Stimulated activated CD4-positive, alpha-beta T cell treated with anti-CD3 and anti-CD28 coated beads, Interleukin-4, amount 100 ng/mL, for 4 hours (primary cell): ENCODE measurements at regions not wholly inside any gene's neighbourhood (a gene's known extent, or its start where the extent isn't known, plus 50 kb on each side); places are given as distances from the start of the nearest gene placed in this dataset.
"Not testable (repeated sequence)": the region's sequence is repeated elsewhere in the genome, so short reads cannot be mapped to it uniquely, and the experiment has no call there.

Experiments used
- DNase-seq, 2 experiments: peaks; one replicate each; pipeline ENCODE4 v3.0.0-alpha.2; 2020

DNA sequence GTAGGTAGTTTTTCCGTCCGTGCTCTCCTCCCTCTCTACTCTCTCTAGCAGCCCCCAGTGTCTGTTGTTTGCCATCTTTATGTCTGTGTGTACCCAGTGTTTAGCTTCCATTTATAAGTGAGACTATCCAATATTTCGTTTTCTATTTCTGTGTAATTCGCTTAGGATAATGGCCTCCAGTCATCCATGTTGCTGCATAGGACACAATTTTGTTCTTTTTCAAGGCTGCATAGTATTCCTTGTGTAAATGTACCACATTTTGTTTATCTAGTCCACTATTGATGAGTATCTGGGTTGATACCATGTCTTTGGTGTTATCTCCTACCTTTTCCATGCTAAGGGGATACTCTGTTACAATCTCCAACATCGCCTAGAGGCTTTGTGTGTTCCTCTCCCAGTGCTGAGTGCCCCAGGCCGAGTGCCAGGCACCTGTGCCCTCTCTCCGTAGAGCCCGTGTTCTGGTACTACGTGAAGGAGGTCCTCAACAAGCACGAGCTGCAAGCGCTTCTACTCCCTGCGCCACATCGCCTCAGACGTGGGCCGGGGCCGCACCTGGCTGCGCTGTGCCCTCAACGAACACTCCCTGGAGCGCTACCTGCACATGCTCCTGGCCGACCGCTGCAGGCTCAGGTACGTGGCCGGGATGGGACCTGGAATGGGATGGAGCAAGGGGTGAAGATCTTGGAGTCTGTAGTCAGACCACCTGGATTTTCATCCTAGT, 51.0 kb downstream of the NPIPB11 start:
- not testable (repeated sequence) for DNase-seq

DNA sequence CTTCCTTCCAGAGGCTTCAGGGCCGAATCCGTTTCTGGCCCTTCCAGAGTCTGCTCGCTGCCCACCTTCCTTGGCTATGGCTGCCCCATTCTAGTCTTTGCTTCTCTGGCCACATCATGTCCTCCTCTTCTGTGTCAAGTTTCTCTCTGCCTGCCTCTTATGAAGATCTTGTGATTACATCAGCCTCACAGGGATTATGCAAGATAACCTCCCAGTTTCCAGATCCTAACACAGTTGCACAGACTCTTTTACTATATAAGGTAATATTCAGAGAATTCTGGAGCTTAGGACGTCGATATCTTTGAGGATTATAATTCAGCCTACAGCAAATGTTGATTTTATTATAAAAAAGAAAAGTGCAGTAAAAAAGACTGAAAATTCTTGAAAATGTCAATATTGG, 52.1 kb downstream of the NPIPB11 start:
- not testable (repeated sequence) for DNase-seq

DNA sequence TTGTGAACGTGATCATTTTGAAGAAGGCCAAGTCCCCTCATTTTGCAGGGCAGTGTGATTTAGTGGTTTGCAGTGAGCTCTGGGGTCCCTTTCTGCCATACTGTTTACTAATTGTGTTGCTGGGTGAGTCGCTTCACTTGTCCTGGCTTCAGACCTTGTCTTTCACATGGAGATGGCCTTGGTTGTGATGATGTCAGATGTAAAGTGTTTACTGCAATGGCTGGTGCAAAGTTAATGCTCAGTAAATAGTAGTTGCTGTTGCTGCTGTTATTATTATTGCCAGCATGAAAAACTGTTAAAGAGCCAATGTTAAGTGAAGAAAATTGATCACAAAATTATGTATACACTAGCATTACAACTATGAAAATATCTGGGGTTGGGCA, 53.9 kb downstream of the NPIPB11 start:
- not testable (repeated sequence) for DNase-seq

DNA sequence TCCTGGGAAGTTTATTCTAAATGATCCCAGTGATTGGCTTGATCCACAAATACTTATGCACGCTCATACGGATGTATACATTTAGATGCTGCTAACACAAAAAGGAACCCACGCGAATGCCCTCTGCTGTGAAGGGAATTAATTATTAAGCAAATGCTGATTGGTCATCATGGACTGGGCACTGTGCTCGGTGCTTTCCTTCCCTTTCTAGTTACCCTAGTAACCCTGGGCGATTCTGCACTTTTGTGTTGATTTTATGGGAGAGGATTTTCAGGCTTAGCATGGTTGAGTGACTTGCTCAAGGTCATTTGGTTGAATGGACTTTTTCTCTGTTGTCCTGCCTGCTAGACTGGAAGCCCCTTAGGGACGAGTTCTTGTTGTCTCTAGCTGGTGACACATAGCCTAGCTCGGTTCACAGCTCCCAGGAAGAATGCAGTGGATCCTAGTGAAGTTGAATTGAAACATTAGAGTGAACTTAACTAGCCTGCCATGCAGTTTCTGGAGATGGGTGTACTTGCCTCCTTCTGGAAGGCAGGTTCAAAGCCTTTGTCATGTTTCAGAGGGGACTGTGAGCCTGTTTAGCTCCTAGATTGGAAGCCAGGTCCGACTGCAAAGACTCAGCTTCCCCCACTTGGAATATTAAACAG, 54.4 kb downstream of the NPIPB11 start:
- not testable (repeated sequence) for DNase-seq

DNA sequence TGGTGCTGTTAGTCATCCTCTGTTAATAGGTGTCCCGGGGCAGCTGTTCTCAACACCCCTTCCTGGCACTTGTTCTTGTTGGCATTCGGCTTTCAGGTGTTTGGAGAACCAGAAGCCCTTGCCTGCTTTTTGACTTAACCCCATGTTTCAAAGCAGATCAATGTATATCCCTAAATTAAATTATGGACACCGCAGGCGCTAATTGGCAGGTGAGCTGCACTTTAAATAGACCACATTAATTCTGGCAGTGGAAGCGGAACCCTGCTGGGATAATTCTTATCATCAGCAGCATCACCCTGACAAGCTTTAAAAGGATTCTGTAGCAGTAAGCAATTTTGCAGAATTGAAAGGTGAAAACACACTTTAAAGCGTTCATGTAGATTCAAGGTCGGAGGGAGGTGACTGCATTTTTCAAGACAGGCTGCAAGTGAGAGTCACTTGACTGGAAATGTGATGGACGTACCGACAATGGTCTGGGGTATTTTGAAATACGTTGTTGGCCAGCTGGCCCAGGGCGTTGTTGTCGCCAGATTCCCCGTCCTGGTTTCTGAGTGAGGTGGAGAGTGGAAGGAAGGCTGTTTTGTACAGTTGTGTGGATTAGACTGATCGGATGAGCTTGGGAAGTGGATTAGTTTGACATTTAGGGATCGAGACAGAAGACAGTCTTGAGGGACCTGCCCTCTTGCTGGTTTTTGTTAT, 55.1 kb downstream of the NPIPB11 start:
- DNase-seq, result not testable (repeated sequence)

DNA sequence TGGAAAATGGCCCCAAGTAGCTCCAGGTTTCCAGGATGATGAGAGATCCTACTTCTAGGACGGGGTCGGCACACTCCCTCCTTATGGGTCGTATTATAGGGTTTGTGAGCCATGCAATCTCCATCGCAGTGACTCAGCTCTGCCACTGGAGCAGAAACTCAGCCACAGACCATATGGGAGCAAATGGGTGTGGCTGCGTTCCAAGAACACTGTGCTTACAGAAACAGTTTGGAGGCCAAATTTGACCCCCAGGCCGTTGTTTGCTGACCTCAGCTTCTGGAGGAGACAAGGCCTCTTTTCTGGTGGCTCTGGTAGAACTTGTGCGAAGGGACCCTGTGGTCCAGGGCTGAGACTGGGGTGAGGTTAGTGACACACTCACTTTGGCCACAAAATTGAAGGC, 56.5 kb downstream of the NPIPB11 start:
- DNase-seq, result not testable (repeated sequence)

DNA sequence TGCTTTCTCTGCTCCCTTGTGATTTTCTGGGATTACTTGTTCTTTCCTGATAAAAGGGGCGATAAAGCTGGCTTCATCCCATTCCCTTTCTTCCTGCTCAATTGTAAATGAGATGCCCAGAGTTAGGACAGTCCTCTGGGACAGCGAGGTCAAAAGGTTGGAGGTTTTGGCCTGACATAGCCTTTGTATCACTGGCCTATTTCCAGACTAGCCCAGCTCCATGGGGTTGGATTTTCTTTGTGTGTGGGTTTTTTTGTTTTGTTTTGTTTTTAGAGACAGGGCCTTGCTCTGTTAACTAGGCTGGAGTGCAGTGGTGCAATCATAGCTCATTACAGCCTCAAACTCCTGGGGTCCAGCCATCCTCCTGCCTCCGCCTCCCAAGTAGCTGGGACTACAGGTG, 57.8 kb downstream of the NPIPB11 start:
- not testable (repeated sequence) for DNase-seq

DNA sequence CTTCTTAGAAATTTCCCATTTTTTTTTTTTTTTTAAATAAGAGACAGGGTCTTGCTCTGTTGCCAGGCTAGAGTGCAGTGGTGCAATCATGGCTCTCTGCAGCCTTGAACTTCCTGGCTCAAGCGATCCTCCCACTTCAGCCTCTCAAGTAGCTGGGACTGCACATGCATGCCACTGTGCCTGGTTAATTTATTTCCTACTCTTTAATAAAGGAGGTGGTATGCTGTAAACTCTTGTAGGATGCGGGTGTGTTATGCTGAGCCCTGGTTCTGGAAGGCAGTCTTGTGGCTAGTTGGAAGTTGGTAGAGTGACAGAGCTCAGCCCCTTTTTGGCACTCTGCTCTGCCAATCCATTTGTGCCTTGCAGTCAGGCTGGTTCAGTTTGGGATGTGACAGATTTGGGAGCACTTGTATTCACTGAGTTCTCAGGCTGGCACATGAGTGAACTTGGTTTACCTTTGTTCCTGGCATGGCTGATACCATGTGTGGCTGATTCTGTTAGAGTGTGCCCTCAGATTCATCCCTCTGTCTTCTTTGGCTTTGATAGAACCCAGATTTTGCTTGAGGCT, 58.3 kb downstream of the NPIPB11 start:
- not testable (repeated sequence) for DNase-seq

DNA sequence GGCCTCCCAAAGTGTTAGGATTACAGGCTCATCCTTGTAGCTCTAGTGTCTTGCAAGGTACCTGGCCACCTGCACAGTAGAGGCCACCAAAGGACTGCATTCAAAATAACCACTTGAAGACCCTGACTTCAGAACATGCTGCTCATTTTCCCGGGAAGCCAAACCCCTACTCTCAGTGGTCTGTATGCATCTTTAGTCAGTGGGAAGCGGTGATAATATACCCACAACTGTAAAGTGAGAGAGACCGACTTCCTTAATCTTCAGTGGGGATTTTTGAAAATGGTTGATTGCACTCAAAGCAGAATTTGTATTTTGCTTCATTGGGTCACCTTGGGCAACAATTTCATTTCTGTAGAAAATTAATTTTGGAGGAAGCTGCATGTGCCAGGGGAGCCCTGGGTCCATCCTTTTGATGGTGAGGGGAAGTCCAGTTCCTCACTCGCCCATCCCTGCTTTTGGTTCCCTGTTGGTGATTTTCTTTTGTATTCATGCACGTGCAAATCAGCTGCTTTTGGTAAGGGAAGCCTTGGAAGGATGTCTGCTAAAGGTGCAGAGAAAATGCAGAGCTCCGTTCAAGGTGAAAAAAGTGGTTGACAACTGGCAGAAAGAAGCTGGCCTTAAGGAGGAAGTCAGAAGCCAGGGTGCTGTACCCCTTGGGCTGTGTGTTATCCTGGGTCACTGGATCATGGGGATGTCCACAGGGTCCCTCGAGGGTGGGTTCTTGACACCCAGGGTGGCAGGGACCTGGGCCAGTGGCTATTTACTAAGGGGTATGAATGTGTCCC, 59.5 kb downstream of the NPIPB11 start:
- DNase-seq, result not testable (repeated sequence)

DNA sequence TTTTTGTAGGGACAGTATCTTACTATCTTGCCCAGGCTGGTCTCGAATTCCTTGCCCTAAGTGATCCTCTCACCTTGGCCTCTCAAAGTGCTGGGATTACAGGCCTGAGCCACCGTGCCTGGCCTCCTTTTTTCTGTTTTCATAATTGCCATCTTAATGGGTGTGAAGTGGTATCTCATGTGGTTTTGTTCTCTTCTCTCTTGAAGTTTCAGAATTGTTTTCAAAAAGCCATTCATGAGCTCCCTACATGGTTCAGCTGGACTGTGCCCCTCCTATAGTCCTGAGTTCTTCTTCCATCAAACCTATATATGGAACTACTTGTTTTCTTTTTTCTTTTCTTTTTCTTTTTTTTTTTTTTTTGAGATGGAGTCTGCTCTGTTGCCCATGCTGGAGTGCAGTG, 60.3 kb downstream of the NPIPB11 start:
- not testable (repeated sequence) for DNase-seq

DNA sequence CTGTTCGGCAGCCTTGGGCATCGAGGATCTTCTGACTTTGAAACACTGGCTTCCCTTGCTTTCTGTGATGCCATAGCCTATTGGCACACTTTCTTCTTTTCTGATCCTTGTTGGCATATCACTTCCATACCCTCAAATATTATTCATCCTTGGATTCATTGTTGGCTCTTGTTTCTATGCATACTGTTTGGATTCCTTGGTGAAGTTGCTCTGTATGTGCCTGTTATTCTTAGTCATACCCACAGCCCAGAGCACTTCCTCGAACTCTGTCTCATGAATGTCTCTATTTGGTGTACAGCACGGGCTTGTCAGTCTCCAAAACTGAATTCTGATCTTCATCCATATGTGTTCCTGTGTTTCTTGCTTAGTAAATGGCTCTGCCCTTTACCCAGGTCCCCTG, 63.6 kb downstream of the NPIPB11 start:
- not testable (repeated sequence) for DNase-seq

DNA sequence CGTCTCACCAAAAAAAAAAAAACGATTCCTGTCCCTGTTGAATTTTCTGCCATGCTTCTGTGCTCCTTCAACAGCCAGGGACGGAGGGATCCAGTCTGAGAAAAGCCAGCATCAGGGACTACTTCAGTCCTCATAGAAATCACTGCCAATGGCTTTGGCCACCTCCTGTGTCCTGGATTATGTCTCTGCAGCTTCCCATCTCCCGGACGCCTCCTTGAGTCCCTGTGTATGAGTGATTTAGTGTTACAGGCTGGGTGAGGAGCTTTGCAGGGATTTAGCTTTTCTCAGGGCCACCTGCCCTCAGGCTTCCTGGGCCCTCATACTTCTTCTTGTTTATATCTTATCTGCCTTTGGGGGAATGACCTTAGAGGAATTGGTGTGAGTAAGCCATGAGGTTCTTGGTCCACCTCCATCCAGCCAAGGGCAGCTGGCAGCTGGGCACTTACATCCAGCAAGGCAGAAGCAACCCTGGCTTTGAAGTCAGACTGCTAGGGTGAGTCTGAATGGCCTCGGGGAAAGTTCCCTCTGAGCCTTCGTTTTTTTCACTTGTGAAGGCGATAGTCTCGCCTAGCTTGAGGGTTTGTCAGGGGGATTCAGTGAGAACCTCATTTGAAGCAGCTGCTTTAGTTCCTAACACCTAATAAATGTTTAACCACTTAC, 65.6 kb downstream of the NPIPB11 start:
- DNase-seq, result not testable (repeated sequence)

DNA sequence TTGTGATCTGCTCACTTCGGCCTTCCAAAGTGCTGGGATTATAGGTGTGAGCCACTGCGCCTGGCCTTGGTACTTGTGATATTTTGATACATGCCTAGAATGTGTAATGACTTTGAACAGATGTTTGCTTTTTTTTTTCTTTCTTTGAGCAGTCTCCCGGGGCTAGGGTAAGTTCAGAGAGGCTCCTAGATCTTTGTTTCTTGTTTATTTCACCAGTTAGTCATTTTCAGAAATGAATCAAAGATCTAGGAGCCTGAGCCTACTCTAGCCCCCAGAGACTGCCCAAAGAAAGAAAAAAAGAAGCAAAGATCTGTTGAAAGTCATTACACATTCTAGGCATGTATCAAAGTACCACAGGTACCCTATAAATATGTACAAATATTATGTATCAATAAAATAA, 66.3 kb downstream of the NPIPB11 start:
- not testable (repeated sequence) for DNase-seq

DNA sequence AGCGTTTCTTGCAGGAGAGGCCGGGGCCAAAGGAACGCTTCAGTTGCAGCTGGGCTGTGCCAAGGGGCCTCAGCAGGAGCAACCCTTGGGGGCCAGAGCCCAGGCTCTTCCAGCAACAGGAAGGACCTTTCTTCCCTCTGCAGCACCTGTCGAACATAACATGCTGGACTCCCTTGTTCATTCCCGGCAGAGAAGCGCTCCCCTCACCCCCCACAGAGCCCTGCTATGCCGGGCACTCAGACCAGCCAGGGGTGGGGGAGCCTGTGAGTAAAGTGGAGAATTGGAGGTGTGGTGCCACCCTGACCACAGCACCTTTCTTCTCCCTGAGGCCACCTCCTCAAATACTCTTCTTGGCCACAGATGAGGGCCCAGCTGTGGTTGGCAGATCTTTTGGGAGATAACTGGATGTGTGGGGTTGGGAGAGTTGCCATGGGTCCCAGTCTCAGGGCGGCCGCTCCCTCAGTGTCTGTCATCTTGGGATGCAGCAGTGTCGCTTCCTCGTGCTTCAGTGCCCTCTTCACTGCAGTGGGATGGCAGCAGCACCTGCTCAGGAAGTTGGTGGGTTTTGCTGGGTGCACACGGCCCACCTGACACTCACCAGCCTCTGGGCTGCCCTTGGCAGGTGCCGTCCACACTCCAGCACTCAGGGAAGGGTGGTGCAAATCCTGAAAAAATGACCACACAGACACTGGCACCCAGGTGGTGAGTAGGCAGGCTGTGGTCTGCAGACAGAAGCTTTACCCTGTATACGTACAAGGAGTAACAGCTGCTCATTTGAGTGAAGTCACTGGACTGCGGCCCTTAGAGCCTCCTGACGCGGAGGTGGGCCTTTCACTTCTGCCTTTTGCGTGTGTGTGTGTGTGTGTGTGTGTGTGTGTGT, 67.5 kb downstream of the NPIPB11 start:
- not testable (repeated sequence) for DNase-seq

DNA sequence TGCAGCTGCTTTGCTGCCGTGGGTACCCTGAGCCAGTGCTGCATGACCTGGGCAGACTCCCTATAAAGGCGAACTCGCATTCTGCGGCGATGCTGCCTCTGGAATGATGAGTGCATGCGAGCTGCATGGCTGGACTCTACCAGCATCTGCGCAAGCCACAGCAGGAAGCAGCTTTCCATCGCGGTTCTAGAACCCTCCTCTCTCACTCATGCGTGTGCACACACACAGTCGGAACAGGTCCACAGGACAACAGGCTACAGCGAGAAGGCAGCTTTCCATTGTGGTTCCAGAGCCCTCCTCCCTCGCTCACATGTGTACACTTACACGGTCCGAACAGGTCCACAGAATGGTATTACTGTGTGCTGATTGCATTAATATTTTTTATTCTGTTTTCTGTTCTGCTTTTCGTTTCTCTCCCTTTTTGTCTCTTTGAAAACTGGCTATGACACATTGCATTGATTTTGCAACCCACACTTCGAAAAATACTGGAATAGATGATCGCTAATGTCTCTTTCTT, 69.1 kb downstream of the NPIPB11 start:
- DNase-seq, result not testable (repeated sequence)

DNA sequence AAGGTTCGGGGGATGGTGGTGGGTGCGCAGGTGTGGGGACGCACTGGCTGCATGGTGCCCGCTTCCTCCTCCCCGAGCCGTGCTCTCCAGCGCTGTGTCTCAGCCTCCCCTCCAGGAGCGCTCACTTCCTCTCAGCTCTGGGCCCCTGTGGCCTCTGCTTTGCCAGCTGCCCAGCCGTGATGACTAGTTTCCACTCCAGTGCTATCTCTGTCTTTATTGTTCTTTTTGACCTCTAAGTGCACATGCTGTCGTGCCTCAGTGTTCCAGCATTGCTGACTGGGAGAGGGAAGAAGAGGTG, 71.0 kb downstream of the NPIPB11 start:
- DNase-seq, result not testable (repeated sequence)

DNA sequence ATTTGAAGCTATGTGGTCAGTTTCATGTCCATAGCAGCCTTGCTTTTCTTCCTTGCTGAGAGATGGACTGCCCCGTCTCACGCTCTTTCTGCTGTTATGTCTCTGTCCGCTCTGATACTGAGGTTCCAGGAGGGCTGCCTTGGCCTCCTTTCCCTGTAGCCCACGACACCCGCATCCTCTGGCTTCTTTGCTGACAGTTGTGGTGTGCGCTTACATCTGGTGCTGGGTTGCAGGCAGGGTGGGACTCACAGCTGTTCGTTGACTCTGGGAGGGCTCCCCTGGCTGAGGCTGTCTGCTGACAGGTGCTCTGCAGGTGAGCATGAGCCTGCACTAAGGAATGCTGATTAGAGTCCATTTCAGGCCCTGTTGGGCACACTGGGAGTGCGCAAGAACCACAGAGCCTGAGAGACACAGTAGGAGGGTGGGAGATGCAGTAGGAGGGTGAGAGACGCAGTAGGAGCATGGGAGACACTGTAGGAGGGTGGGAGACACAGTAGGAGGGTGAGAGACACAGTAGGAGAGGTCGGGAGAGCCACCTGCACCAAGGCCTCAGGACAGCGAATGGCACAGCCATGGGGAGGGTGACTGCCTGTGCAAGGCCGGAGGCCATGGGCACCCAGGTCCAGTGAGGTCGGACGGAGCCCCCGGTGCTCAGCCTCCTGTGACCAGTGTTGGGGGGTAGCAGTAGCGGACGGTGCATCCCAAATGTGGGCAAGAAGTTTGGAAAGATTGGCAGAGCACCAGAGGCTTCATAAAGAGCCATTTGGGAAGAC, 71.5 kb downstream of the NPIPB11 start:
- DNase-seq, result not testable (repeated sequence)

DNA sequence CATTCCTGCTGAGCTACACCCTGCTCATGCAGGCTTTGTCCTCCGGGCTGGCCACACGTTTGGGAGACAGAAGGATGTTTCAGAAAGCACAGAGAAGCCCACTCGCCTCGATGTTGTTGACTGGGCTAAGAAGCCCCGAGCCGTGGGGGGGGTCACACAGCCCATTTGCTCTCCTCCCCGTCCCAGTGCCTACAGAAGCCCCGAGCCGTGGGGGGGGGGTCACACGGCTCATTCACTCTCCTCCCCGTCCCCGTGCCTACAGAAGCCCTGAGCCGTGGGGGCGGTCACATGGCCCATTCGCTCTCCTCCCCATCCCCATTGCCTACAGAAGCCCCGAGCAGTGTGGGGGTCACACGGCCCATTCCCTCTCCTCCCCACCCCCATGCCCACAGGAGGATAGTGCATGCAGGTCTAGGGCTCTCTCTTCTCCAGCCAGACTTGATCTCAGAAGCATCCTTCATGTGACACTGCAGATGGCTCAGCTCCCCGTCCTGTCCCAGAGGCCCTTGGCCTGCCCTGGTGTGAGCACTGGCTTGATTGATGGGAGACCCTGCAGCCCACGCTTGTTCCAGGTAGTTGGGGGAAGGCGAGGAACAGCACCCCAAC, 72.9 kb downstream of the NPIPB11 start:
- not testable (repeated sequence) for DNase-seq

DNA sequence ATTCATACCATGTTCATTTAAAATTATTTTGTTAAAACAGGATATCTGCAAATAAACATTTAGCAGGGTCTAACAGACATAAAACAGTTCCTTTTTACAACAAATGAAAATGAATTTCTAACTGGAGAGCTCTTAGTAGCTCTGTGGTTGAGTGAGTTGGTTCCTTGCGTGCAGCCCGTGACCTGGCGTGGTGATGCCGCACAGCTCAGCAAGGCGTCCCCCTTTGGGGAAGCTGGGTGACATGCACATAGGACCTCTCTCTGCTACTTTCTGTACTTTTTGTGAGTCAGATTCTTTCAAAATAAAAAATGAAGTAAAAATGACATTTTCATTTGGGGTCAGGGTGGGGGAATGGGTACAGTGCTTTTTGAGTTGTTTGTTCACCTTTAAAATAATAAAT, 75.9 kb downstream of the NPIPB11 start:
- not testable (repeated sequence) for DNase-seq

DNA sequence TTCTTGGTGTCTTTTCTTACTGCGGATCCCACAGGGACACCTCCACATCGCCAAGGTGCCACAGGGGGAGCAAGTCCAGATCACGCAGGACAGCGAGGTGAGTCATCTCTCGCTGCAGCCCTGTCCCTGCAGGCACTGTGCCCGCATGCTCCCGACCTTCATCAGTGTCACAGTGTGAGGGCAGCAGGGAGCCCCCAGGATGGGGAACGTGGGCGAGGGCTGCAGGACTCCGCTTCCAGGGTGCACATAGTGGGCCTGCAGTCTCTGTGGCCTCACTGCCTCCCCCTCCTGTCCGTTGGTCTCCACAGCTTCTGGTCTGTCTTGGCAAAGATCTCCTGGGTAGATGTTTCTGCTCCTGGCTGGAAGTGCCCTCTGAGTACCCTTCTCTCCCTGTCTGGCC, 78.0 kb downstream of the NPIPB11 start:
- DNase-seq, result not testable (repeated sequence)
